ENCODE measurements at regions not wholly inside any gene's neighbourhood (a gene's known extent, or its start where the extent isn't known, plus 50 kb on each side); places are given as distances from the start of the nearest gene placed in this dataset.
A peak's percentile ranks its signal among the peaks of the same experiment; 100 is the strongest.
"Not testable (repeated sequence)": the region's sequence is repeated elsewhere in the genome, so short reads cannot be mapped to it uniquely, and the experiment has no call there.

DNA sequence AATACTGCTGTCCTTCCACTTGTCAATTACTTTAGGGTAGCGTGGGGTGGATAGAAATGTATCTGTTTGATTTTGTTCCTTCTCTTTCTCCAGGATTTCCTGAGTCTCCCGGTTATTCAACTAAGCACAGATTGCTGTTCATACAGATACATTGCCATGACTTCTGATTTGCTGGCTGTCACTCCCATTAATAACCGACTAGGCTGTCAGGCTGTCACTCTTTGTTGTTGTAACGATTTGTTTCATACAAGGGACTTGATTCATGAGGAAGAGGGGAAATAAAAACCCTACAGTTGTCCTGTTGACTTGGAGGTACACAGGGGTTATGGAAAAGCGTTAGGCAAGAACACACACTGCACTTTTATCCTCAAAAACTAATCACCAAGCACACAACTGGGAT is 302.7 kb upstream of the SMIM21 start:
- Histone ChIP-seq H3K4me1 (ENCODE audit: control extremely low read depth in 1 of 4, control insufficient read depth in 4 of 4, insufficient read depth in 4 of 4, low read length in 3 of 4) (no peaks in the 10 kb centered on the region), H3K27ac (ENCODE audit: insufficient read depth in 1 of 2, low read depth in 1 of 2, low read length in 2 of 2, poor library complexity in 1 of 2, severe bottlenecking in 2 of 2) (no peak overlapping the region), H3K9me3 (ENCODE audit: control extremely low read depth in 1 of 5, control insufficient read depth in 4 of 5, insufficient read depth in 2 of 5, low read depth in 1 of 5, low read length in 4 of 5) (no peaks in the 10 kb centered on the region), H3K4me3 (ENCODE audit: control insufficient read depth in 1 of 7, extremely low read depth in 1 of 7, insufficient read depth in 4 of 7, low read depth in 2 of 7, low read length in 6 of 7) (no peak overlapping the region), H3K36me3 (ENCODE audit: control insufficient read depth in 4 of 4, insufficient read depth in 4 of 4, low read length in 3 of 4) (no peaks in the 10 kb centered on the region), H3K27me3 (replicated peaks in 2 of 5; ENCODE audit: control insufficient read depth in 4 of 5, insufficient read depth in 5 of 5, low read length in 4 of 5) (peaks cover 0 to 3% (median 2%) of the 10 kb centered on the region in 5 experiments)
- no peak for DNase-seq
- ChIA-PET CTCF (no interaction called here), POLR2A (no interaction called here)
- 86% methylated on average over 3 of the region's 5 CpGs for WGBS (ENCODE audit: insufficient coverage)

GRCh38 chr18:75728621-75729020 is 301.1 kb upstream of the SMIM21 start:
- H3K27me3 ChIP-seq (replicated peaks in 2 of 5; ENCODE audit: control insufficient read depth in 4 of 5, insufficient read depth in 5 of 5, low read length in 4 of 5) = peaks cover 0 to 3% (median 2%) of the 10 kb centered on the region in 5 experiments

GRCh38 chr18:75727456-75727855 is 300.0 kb upstream of the SMIM21 start:
- H3K36me3 ChIP-seq (ENCODE audit: control insufficient read depth in 4 of 4, insufficient read depth in 4 of 4, low read length in 3 of 4) = no peaks in the 10 kb centered on the region
- peak; percentile 15 to 35 (median 29) for DNase-seq
- H3K27ac ChIP-seq (ENCODE audit: insufficient read depth in 1 of 2, low read depth in 1 of 2, low read length in 2 of 2, poor library complexity in 1 of 2, severe bottlenecking in 2 of 2) = no peak overlapping the region
- peaks cover 0 to 3% (median 2%) of the 10 kb centered on the region in 5 experiments for H3K27me3 ChIP-seq (replicated peaks in 2 of 5; ENCODE audit: control insufficient read depth in 4 of 5, insufficient read depth in 5 of 5, low read length in 4 of 5)
- H3K4me3 ChIP-seq (ENCODE audit: control insufficient read depth in 1 of 7, extremely low read depth in 1 of 7, insufficient read depth in 4 of 7, low read depth in 2 of 7, low read length in 6 of 7) = no peak overlapping the region
- H3K9me3 ChIP-seq (ENCODE audit: control extremely low read depth in 1 of 5, control insufficient read depth in 4 of 5, insufficient read depth in 2 of 5, low read depth in 1 of 5, low read length in 4 of 5) = no peaks in the 10 kb centered on the region
- CTCF ChIA-PET = interaction anchor here (1.3 to 1.5 kb wide), 2 partner anchors 13 to 1074 kb away, joined by 3 to 5 read pairs; no protein-coding TSS in a partner anchor
- no peaks in the 10 kb centered on the region for H3K4me1 ChIP-seq (ENCODE audit: control extremely low read depth in 1 of 4, control insufficient read depth in 4 of 4, insufficient read depth in 4 of 4, low read length in 3 of 4)
- POLR2A ChIA-PET = no interaction called here
- 49% methylated on average over 7 of the region's 7 CpGs for WGBS (ENCODE audit: insufficient coverage)

More at GRCh38 chr18:75728621-75729020, 301.1 kb upstream of the SMIM21 start:
- Histone ChIP-seq H3K36me3 (ENCODE audit: control insufficient read depth in 4 of 4, insufficient read depth in 4 of 4, low read length in 3 of 4) (no peaks in the 10 kb centered on the region), H3K9me3 (ENCODE audit: control extremely low read depth in 1 of 5, control insufficient read depth in 4 of 5, insufficient read depth in 2 of 5, low read depth in 1 of 5, low read length in 4 of 5) (no peaks in the 10 kb centered on the region), H3K4me1 (ENCODE audit: control extremely low read depth in 1 of 4, control insufficient read depth in 4 of 4, insufficient read depth in 4 of 4, low read length in 3 of 4) (no peaks in the 10 kb centered on the region), H3K27ac (ENCODE audit: insufficient read depth in 1 of 2, low read depth in 1 of 2, low read length in 2 of 2, poor library complexity in 1 of 2, severe bottlenecking in 2 of 2) (no peak overlapping the region), H3K4me3 (ENCODE audit: control insufficient read depth in 1 of 7, extremely low read depth in 1 of 7, insufficient read depth in 4 of 7, low read depth in 2 of 7, low read length in 6 of 7) (no peak overlapping the region)
- ChIA-PET CTCF (interaction anchor here (0.7 to 1.5 kb wide), 3 partner anchors 12 to 1077 kb away, joined by 3 to 5 read pairs (median 3); no protein-coding TSS in a partner anchor), POLR2A (no interaction called here)
- WGBS (ENCODE audit: insufficient coverage) = 89% methylated on average over 5 of the region's 7 CpGs
- DNase-seq = no peak

DNA sequence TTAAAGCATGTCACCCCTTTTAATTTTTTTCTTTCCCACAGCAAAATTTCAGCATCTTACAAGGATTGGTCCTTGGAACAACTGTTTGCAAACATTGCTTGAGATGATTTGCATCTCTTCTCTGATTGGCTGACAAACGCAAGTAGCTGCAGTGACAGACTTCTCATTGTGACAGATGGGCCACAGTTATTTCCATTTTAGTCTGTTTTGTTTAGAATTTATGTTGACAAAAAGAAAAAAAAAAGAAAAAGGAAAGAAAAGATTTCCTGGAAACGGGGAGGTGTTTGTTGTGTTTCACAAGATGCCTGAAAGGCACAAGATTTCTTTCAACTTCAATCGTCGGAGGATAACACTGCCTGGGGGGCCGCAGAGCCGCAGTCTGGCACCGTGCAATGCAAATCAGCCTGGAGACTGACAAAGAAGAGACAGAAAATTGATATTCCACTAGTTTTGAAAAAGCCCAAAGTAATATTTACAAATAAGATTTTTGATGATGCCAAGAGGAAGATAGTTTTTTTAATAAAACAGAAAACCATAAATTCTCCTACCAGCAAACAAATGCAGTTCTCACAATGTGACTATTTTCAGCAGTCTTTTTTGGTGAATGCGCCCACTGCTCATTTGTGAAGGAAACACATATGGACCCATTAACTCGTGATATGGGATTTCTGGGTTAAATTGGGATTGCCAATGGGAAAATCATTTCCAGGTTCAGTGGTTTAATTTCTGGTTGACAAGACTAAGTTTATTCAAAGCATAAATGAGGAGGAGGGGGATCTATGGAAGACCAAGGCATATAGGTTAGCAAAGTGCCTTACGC is 296.2 kb upstream of the SMIM21 start:
- Histone ChIP-seq H3K4me1 (ENCODE audit: control extremely low read depth in 1 of 4, control insufficient read depth in 4 of 4, insufficient read depth in 4 of 4, low read length in 3 of 4) (no peaks in the 10 kb centered on the region), H3K4me3 (ENCODE audit: control insufficient read depth in 1 of 7, extremely low read depth in 1 of 7, insufficient read depth in 4 of 7, low read depth in 2 of 7, low read length in 6 of 7) (no peak overlapping the region), H3K36me3 (ENCODE audit: control insufficient read depth in 4 of 4, insufficient read depth in 4 of 4, low read length in 3 of 4) (no peaks in the 10 kb centered on the region), H3K27ac (ENCODE audit: insufficient read depth in 1 of 2, low read depth in 1 of 2, low read length in 2 of 2, poor library complexity in 1 of 2, severe bottlenecking in 2 of 2) (no peak overlapping the region), H3K9me3 (ENCODE audit: control extremely low read depth in 1 of 5, control insufficient read depth in 4 of 5, insufficient read depth in 2 of 5, low read depth in 1 of 5, low read length in 4 of 5) (peaks cover 0 to 1% (median 0%) of the 10 kb centered on the region in 5 experiments), H3K27me3 (replicated peaks in 2 of 5; ENCODE audit: control insufficient read depth in 4 of 5, insufficient read depth in 5 of 5, low read length in 4 of 5) (peaks cover 0 to 6% (median 2%) of the 10 kb centered on the region in 5 experiments)
- WGBS (ENCODE audit: insufficient coverage) = 89% methylated on average over 9 of the region's 10 CpGs
- no peak for DNase-seq
- CTCF ChIA-PET = no interaction called here
- POLR2A ChIA-PET = no interaction called here

- Histone ChIP-seq H3K36me3 (ENCODE audit: control insufficient read depth in 4 of 4, insufficient read depth in 4 of 4, low read length in 3 of 4) (no peaks in the 10 kb centered on the region), H3K4me1 (ENCODE audit: control extremely low read depth in 1 of 4, control insufficient read depth in 4 of 4, insufficient read depth in 4 of 4, low read length in 3 of 4) (no peaks in the 10 kb centered on the region), H3K9me3 (ENCODE audit: control extremely low read depth in 1 of 5, control insufficient read depth in 4 of 5, insufficient read depth in 2 of 5, low read depth in 1 of 5, low read length in 4 of 5) (peaks cover 0 to 1% (median 0%) of the 10 kb centered on the region in 5 experiments), H3K27ac (ENCODE audit: insufficient read depth in 1 of 2, low read depth in 1 of 2, low read length in 2 of 2, poor library complexity in 1 of 2, severe bottlenecking in 2 of 2) (no peak overlapping the region), H3K4me3 (ENCODE audit: control insufficient read depth in 1 of 7, extremely low read depth in 1 of 7, insufficient read depth in 4 of 7, low read depth in 2 of 7, low read length in 6 of 7) (no peak overlapping the region), H3K27me3 (replicated peaks in 2 of 5; ENCODE audit: control insufficient read depth in 4 of 5, insufficient read depth in 5 of 5, low read length in 4 of 5) (peaks cover 0 to 2% (median 0%) of the 10 kb centered on the region in 5 experiments)
- CTCF ChIA-PET = no interaction called here
- DNase-seq = peak; percentile 15 to 69 (median 48)
- WGBS (ENCODE audit: insufficient coverage) = 36% methylated on average over 3 of the region's 3 CpGs
- POLR2A ChIA-PET = no interaction called here
Measured at GRCh38 chr18:75714766-75715165, 287.3 kb upstream of the SMIM21 start.

DNA sequence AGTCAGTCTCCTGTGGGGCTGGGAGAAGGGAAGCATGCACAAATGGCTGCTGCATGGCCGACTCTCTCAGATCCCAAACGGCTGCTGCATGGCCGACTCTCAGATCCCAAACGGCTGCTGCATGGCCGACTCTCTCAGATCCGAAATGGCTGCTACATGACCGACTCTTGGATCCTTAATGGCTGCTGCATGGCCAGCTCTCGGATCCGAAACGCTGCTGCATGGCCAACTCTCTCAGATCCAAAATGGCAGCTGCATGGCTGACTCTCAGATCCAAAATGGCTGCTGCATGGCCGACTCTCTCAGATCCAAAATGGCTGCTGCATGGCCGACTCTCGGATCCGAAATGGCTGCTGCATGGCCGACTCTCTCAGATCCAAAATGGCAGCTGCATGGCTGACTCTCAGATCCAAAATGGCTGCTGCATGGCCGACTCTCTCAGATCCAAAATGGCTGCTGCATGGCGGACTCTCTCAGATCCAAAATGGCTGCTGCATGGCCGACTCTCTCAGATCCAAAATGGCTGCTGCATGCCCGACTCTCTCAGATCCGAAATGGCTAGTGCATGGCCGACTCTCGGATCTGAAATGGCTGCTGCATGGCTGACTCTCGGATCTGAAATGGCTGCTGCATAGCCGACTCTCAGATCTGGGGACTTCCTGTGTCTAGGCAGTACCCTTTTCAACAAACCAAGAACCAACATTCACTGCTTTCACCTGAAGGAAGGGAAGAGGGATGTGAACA is 284.8 kb upstream of the SMIM21 start:
- H3K4me1 ChIP-seq (ENCODE audit: control extremely low read depth in 1 of 4, control insufficient read depth in 4 of 4, insufficient read depth in 4 of 4, low read length in 3 of 4); H3K27ac ChIP-seq (ENCODE audit: insufficient read depth in 1 of 2, low read depth in 1 of 2, low read length in 2 of 2, poor library complexity in 1 of 2, severe bottlenecking in 2 of 2); H3K4me3 ChIP-seq (ENCODE audit: control insufficient read depth in 1 of 7, extremely low read depth in 1 of 7, insufficient read depth in 4 of 7, low read depth in 2 of 7, low read length in 6 of 7); H3K36me3 ChIP-seq (ENCODE audit: control insufficient read depth in 4 of 4, insufficient read depth in 4 of 4, low read length in 3 of 4); POLR2A ChIA-PET; DNase-seq; H3K27me3 ChIP-seq (replicated peaks in 2 of 5; ENCODE audit: control insufficient read depth in 4 of 5, insufficient read depth in 5 of 5, low read length in 4 of 5); H3K9me3 ChIP-seq (ENCODE audit: control extremely low read depth in 1 of 5, control insufficient read depth in 4 of 5, insufficient read depth in 2 of 5, low read depth in 1 of 5, low read length in 4 of 5): not testable (repeated sequence)
- 92% methylated on average over 19 of the region's 24 CpGs for WGBS (ENCODE audit: insufficient coverage)
- CTCF ChIA-PET = interaction anchor here (0.6 kb wide), 1 partner anchor 13 kb away, joined by 3 read pairs; no protein-coding TSS in a partner anchor

- no peaks in the 10 kb centered on the region for H3K4me1 ChIP-seq (ENCODE audit: control extremely low read depth in 1 of 4, control insufficient read depth in 4 of 4, insufficient read depth in 4 of 4, low read length in 3 of 4)
- CTCF ChIA-PET = no interaction called here
Measured at GRCh38 chr18:75700561-75700960, 273.1 kb upstream of the SMIM21 start.

More at GRCh38 chr18:75700561-75700960, 273.1 kb upstream of the SMIM21 start:
- POLR2A ChIA-PET = no interaction called here
- H3K36me3 ChIP-seq (ENCODE audit: control insufficient read depth in 4 of 4, insufficient read depth in 4 of 4, low read length in 3 of 4) = no peaks in the 10 kb centered on the region
- peaks cover 0 to 4% (median 3%) of the 10 kb centered on the region in 5 experiments for H3K9me3 ChIP-seq (ENCODE audit: control extremely low read depth in 1 of 5, control insufficient read depth in 4 of 5, insufficient read depth in 2 of 5, low read depth in 1 of 5, low read length in 4 of 5)
- H3K27me3 ChIP-seq (replicated peaks in 2 of 5; ENCODE audit: control insufficient read depth in 4 of 5, insufficient read depth in 5 of 5, low read length in 4 of 5) = peaks cover 0 to 6% (median 0%) of the 10 kb centered on the region in 5 experiments
- DNase-seq = no peak
- H3K27ac ChIP-seq (ENCODE audit: insufficient read depth in 1 of 2, low read depth in 1 of 2, low read length in 2 of 2, poor library complexity in 1 of 2, severe bottlenecking in 2 of 2) = no peak overlapping the region
- H3K4me3 ChIP-seq (ENCODE audit: control insufficient read depth in 1 of 7, extremely low read depth in 1 of 7, insufficient read depth in 4 of 7, low read depth in 2 of 7, low read length in 6 of 7) = no peak overlapping the region
- 100% methylated on average over 1 of the region's 4 CpGs for WGBS (ENCODE audit: insufficient coverage)

Data from common myeloid progenitor, CD34-positive (primary cell).